ENCODE measurements at regions not wholly inside any gene's neighbourhood (a gene's known extent, or its start where the extent isn't known, plus 50 kb on each side); places are given as distances from the start of the nearest gene placed in this dataset.

- Histone ChIP-seq H3K4me3 (ENCODE audit: low read depth, low read length) (no peak overlapping the region), H3K27me3 (ENCODE audit: control insufficient read depth, insufficient read depth, low read length) (no peaks in the 10 kb centered on the region), H3K36me3 (ENCODE audit: control insufficient read depth, insufficient read depth, low read length) (no peaks in the 10 kb centered on the region)
- no peak for TF ChIP-seq CTCF (IDR thresholded peaks at IDR 0.05; ENCODE audit: insufficient read depth, low read depth, low read length)
- CTCF ChIA-PET: interaction anchor here (1.2 kb wide), 1 partner anchor 113 kb away, joined by 3 read pairs; no protein-coding TSS in a partner anchor
- POLR2A ChIA-PET: no interaction called here
- DNase-seq (ENCODE audit: low read depth): peak; percentile 85
Measured at GRCh38 chr6:133682506-133683307, 206.2 kb upstream of the TCF21 start.

- Histone ChIP-seq H3K36me3 (ENCODE audit: control insufficient read depth, insufficient read depth, low read length) (no peaks in the 10 kb centered on the region), H3K27me3 (ENCODE audit: control insufficient read depth, insufficient read depth, low read length) (no peaks in the 10 kb centered on the region), H3K4me3 (ENCODE audit: low read depth, low read length) (no peak overlapping the region)
- DNase-seq (ENCODE audit: low read depth): no peak
- TF ChIP-seq CTCF (IDR thresholded peaks at IDR 0.05; ENCODE audit: insufficient read depth, low read depth, low read length): no peak
- POLR2A ChIA-PET: no interaction called here
- CTCF ChIA-PET: interaction anchor here (1.2 kb wide), 2 partner anchors 113 to 233 kb away, joined by 3 read pairs; no protein-coding TSS in a partner anchor
Measured at GRCh38 chr6:133683308-133683580, 205.7 kb upstream of the TCF21 start.

GRCh38 chr6:133683606-133684005, 205.3 kb upstream of the TCF21 start:
- no peak overlapping the region for H3K4me3 ChIP-seq (ENCODE audit: low read depth, low read length)
- CTCF ChIA-PET: interaction anchor here (1.1 to 1.2 kb wide), 3 partner anchors 9 to 233 kb away, joined by 3 read pairs; no protein-coding TSS in a partner anchor
- no peaks in the 10 kb centered on the region for H3K27me3 ChIP-seq (ENCODE audit: control insufficient read depth, insufficient read depth, low read length)
- no peaks in the 10 kb centered on the region for H3K36me3 ChIP-seq (ENCODE audit: control insufficient read depth, insufficient read depth, low read length)
- TF ChIP-seq CTCF (IDR thresholded peaks at IDR 0.05; ENCODE audit: insufficient read depth, low read depth, low read length): no peak
- POLR2A ChIA-PET: no interaction called here
- peak; percentile 21 for DNase-seq (ENCODE audit: low read depth)

- no peak for TF ChIP-seq CTCF (IDR thresholded peaks at IDR 0.05; ENCODE audit: insufficient read depth, low read depth, low read length)
- Histone ChIP-seq H3K36me3 (ENCODE audit: control insufficient read depth, insufficient read depth, low read length) (no peaks in the 10 kb centered on the region), H3K27me3 (ENCODE audit: control insufficient read depth, insufficient read depth, low read length) (no peaks in the 10 kb centered on the region), H3K4me3 (ENCODE audit: low read depth, low read length) (no peak overlapping the region)
- POLR2A ChIA-PET: no interaction called here
- CTCF ChIA-PET: interaction anchor here (1.0 to 1.6 kb wide), 3 partner anchors 119 to 232 kb away, joined by 3 read pairs; no protein-coding TSS in a partner anchor
- no peak for DNase-seq (ENCODE audit: low read depth)
Measured at GRCh38 chr6:133688705-133689492, 200.0 kb upstream of the TCF21 start.

GRCh38 chr6:133689863-133690262, 199.1 kb upstream of the TCF21 start:
- Histone ChIP-seq H3K27me3 (ENCODE audit: control insufficient read depth, insufficient read depth, low read length) (no peaks in the 10 kb centered on the region), H3K36me3 (ENCODE audit: control insufficient read depth, insufficient read depth, low read length) (no peaks in the 10 kb centered on the region), H3K4me3 (ENCODE audit: low read depth, low read length) (no peak overlapping the region)
- ChIA-PET POLR2A (no interaction called here), CTCF (interaction anchor here (1.0 to 1.6 kb wide), 2 partner anchors 227 to 231 kb away, joined by 3 read pairs; no protein-coding TSS in a partner anchor)
- no peak for TF ChIP-seq CTCF (IDR thresholded peaks at IDR 0.05; ENCODE audit: insufficient read depth, low read depth, low read length)
- no peak for DNase-seq (ENCODE audit: low read depth)

All from BJ (cell line).